ENCODE measurements at regions not wholly inside any gene's neighbourhood (a gene's known extent, or its start where the extent isn't known, plus 50 kb on each side); places are given as distances from the start of the nearest gene placed in this dataset.

- DNase-seq (ENCODE audit: low read depth, low spot score) (no peak), ATAC-seq (no peak)
- H3K9ac ChIP-seq (ENCODE audit: low read length): no peak overlapping the region
- POLR2A ChIA-PET: no interaction called here
- no peaks in the 10 kb centered on the region for H3K79me2 ChIP-seq (ENCODE audit: insufficient read depth, low read length)
- H3K4me2 ChIP-seq (ENCODE audit: low read length): no peak overlapping the region
- H3K9me2 ChIP-seq (ENCODE audit: insufficient read depth): no peaks in the 10 kb centered on the region
- no peak overlapping the region for H3K4me3 ChIP-seq (replicated peaks in 1 of 2; ENCODE audit: low read depth in 1 of 2, low read length in 2 of 2)
- H3K36me3 ChIP-seq (ENCODE audit: control insufficient read depth in 1 of 2, insufficient read depth in 2 of 2, low read length in 2 of 2): no peaks in the 10 kb centered on the region
- no peaks in the 10 kb centered on the region for H3K27me3 ChIP-seq (ENCODE audit: insufficient read depth, low read length)
- CTCF ChIA-PET: no interaction called here
- no peak overlapping the region for H2AFZ ChIP-seq (ENCODE audit: low read depth, low read length, poor library complexity, severe bottlenecking)
- peaks cover 0 to 7% of the 10 kb centered on the region in 2 experiments; a peak in 1 of 4 replicates for H3K4me1 ChIP-seq (ENCODE audit: control insufficient read depth in 1 of 2, insufficient read depth in 2 of 2, low read length in 2 of 2)
- RAD21 ChIA-PET (ENCODE audit: low non-redundant PET in 1 of 2, low total read pairs in 2 of 2, uncharacterized antibody in 2 of 2, unreplicated experiment in 2 of 2): no interaction called here
- intact Hi-C loops (cut with micrococcal nuclease): no loop called here
- TF ChIP-seq EZH2phosphoT487 (IDR thresholded peaks at IDR 0.05; ENCODE audit: borderline replicate concordance): no peak
- H3K27ac ChIP-seq (ENCODE audit: low read depth, low read length): no peak overlapping the region
- no TSS peak for BruUV-seq (replicated peaks)
- H4K20me1 ChIP-seq (ENCODE audit: insufficient read depth): no peaks in the 10 kb centered on the region
- no peaks in the 10 kb centered on the region for H3K9me3 ChIP-seq (ENCODE audit: control insufficient read depth in 1 of 2, insufficient read depth in 1 of 2, low read depth in 1 of 2, low read length in 2 of 2)
These were observed 80.4 kb upstream of the POU3F1 start for GRCh38 chr1:38126970-38127369.

- intact Hi-C loops (cut with micrococcal nuclease): no loop called here
- Histone ChIP-seq H3K4me2 (ENCODE audit: low read length) (no peak overlapping the region), H2AFZ (ENCODE audit: low read depth, low read length, poor library complexity, severe bottlenecking) (no peak overlapping the region)
These were observed 79.4 kb upstream of the POU3F1 start for GRCh38 chr1:38125837-38126520.

More at GRCh38 chr1:38125837-38126520, 79.4 kb upstream of the POU3F1 start:
- ATAC-seq: no peak
- Histone ChIP-seq H3K36me3 (ENCODE audit: control insufficient read depth in 1 of 2, insufficient read depth in 2 of 2, low read length in 2 of 2) (no peaks in the 10 kb centered on the region), H3K9me2 (ENCODE audit: insufficient read depth) (no peaks in the 10 kb centered on the region), H4K20me1 (ENCODE audit: insufficient read depth) (no peaks in the 10 kb centered on the region), H3K4me1 (ENCODE audit: control insufficient read depth in 1 of 2, insufficient read depth in 2 of 2, low read length in 2 of 2) (peaks cover 0 to 7% of the 10 kb centered on the region in 2 experiments; a peak in 1 of 4 replicates), H3K79me2 (ENCODE audit: insufficient read depth, low read length) (no peaks in the 10 kb centered on the region), H3K9me3 (ENCODE audit: control insufficient read depth in 1 of 2, insufficient read depth in 1 of 2, low read depth in 1 of 2, low read length in 2 of 2) (no peaks in the 10 kb centered on the region), H3K27ac (ENCODE audit: low read depth, low read length) (no peak overlapping the region), H3K4me3 (replicated peaks in 1 of 2; ENCODE audit: low read depth in 1 of 2, low read length in 2 of 2) (no peak overlapping the region), H3K9ac (ENCODE audit: low read length) (no peak overlapping the region), H3K27me3 (ENCODE audit: insufficient read depth, low read length) (no peaks in the 10 kb centered on the region)
- ChIA-PET POLR2A (no interaction called here), CTCF (no interaction called here), RAD21 (ENCODE audit: low non-redundant PET in 1 of 2, low total read pairs in 2 of 2, uncharacterized antibody in 2 of 2, unreplicated experiment in 2 of 2) (no interaction called here)
- no peak for TF ChIP-seq SIN3A (IDR thresholded peaks at IDR 0.05; ENCODE audit: low read depth)
- TF ChIP-seq SP1 (IDR thresholded peaks at IDR 0.05; ENCODE audit: low read depth): no peak
- TF ChIP-seq POLR2A (IDR thresholded peaks at IDR 0.05; ENCODE audit: borderline replicate concordance, extremely low read depth, insufficient read depth, insufficient read length): no peak
- no peak for TF ChIP-seq EZH2phosphoT487 (IDR thresholded peaks at IDR 0.05; ENCODE audit: borderline replicate concordance)
- TF ChIP-seq ATF3 (IDR thresholded peaks at IDR 0.05): no peak
- no peak for TF ChIP-seq CTCF (IDR thresholded peaks at IDR 0.05 in 2 of 3, conservative IDR thresholded peaks at IDR 0.05 in 1 of 3; ENCODE audit: borderline replicate concordance in 1 of 3, insufficient read depth in 1 of 3, low read depth in 2 of 3, low read length in 2 of 3)
- TF ChIP-seq TCF7L2 (IDR thresholded peaks at IDR 0.05; ENCODE audit: borderline replicate concordance, extremely low read depth, insufficient read depth, insufficient read length): no peak
- no peak for TF ChIP-seq ZFX (IDR thresholded peaks at IDR 0.05)
- no peak for TF ChIP-seq JUND (IDR thresholded peaks at IDR 0.05)
- no peak for TF ChIP-seq FOSL1 (IDR thresholded peaks at IDR 0.05; ENCODE audit: low read depth)
- TF ChIP-seq ELF1 (IDR thresholded peaks at IDR 0.05; ENCODE audit: borderline replicate concordance, low read depth): no peak
- no peak for TF ChIP-seq EZH2 (IDR thresholded peaks at IDR 0.05)
- DNase-seq (ENCODE audit: low read depth, low spot score): no peak
- no TSS peak for BruUV-seq (replicated peaks)
